RWPE2 (cell line): ENCODE measurements at regions not wholly inside any gene's neighbourhood (a gene's known extent, or its start where the extent isn't known, plus 50 kb on each side); places are given as distances from the start of the nearest gene placed in this dataset.

Experiments
- ATAC-seq: fragments of 200-7000 bp; cut with Tn5 transposase; 3 replicates; pipeline ENCODE4 v1.9.1; 2021; ENCODE audit warnings: low read depth
- DNase-seq: peaks from one replicate; pipeline ENCODE4 v3.0.0-alpha.2; 2020; ENCODE audit warnings: low spot score
- H3K27ac ChIP-seq: fragments of 450-650 bp; 2 replicates; pipeline ENCODE4 v1.5.1; 2017; ENCODE audit warnings: mild to moderate bottlenecking; ENCODE audit not compliant: poor library complexity, severe bottlenecking
- H3K27me3 ChIP-seq: fragments of 250-450 bp; sonication (Bioruptor Pico); 2 replicates; pipeline ENCODE4 v1.5.1; 2021; ENCODE audit warnings: mild to moderate bottlenecking, moderate library complexity; ENCODE audit not compliant: insufficient read depth, poor library complexity, severe bottlenecking
- H3K36me3 ChIP-seq: fragments of 250-450 bp; sonication (Bioruptor Pico); 2 replicates; pipeline ENCODE4 v1.5.1; 2020; ENCODE audit warnings: low read depth, mild to moderate bottlenecking, moderate library complexity
- H3K4me1 ChIP-seq: fragments of 250-450 bp; sonication (Bioruptor Pico); 2 replicates; pipeline ENCODE4 v1.5.1; 2021; ENCODE audit warnings: mild to moderate bottlenecking, moderate library complexity; ENCODE audit not compliant: insufficient read depth, poor library complexity, severe bottlenecking
- H3K4me3 ChIP-seq: fragments of 250-450 bp; sonication (Bioruptor Pico); 2 replicates; pipeline ENCODE4 v1.5.1; 2021; ENCODE audit warnings: mild to moderate bottlenecking, moderate library complexity; ENCODE audit not compliant: severe bottlenecking
- H3K9me3 ChIP-seq: fragments of 250-450 bp; sonication (Bioruptor Pico); 2 replicates; pipeline ENCODE4 v1.5.1; 2021; ENCODE audit warnings: mild to moderate bottlenecking, moderate library complexity; ENCODE audit not compliant: severe bottlenecking
- TF ChIP-seq, protein P1 (sequence below): fragments of 450-650 bp; IDR thresholded peaks from one replicate; pipeline ENCODE4 v1.5.1; 2017; ENCODE audit warnings: mild to moderate bottlenecking, moderate library complexity; ENCODE audit not compliant: poor library complexity, severe bottlenecking

DNA sequence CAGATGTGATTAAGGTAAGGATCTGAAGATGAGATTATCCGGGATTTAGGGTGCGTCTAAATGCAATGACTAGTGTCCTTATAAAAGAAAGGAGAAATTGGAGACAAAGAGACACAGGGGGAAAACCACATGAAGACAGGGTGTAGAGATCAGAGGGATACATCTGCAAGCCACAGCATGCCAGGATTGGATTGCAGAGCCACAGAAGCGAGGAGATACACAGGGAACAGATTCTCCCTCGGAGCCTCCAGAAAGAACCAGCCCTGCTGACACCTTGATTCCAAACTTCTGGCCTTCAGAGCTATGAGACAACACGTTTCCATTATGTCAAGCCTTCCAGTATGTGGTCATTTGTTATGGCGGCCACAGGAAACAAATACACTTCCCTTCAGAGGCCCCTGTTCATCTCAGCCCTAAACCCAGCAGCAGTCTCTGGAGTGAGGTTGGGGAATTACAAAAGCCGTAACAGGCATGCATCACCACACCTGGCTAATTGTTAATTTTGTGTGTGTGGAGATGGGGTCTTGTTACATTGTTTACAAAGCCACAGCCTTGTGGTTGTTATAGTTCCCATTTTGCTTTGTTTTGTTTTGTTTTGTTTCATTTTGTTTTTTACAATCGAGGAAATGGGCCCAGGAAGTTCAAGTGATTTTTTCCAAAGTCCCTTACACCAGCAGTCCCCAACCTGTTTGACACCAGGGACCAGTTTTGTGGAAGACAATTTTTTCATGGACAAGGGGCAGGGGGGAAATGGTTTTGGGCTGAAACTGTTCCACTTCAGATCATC, 51.6 kb upstream of the LYRM9 start:
- DNase-seq (no peak), ATAC-seq (no peak)
- TF ChIP-seq, protein P1, sequence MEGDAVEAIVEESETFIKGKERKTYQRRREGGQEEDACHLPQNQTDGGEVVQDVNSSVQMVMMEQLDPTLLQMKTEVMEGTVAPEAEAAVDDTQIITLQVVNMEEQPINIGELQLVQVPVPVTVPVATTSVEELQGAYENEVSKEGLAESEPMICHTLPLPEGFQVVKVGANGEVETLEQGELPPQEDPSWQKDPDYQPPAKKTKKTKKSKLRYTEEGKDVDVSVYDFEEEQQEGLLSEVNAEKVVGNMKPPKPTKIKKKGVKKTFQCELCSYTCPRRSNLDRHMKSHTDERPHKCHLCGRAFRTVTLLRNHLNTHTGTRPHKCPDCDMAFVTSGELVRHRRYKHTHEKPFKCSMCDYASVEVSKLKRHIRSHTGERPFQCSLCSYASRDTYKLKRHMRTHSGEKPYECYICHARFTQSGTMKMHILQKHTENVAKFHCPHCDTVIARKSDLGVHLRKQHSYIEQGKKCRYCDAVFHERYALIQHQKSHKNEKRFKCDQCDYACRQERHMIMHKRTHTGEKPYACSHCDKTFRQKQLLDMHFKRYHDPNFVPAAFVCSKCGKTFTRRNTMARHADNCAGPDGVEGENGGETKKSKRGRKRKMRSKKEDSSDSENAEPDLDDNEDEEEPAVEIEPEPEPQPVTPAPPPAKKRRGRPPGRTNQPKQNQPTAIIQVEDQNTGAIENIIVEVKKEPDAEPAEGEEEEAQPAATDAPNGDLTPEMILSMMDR = no peak
- Histone ChIP-seq H3K27ac (no peak overlapping the region), H3K4me1 (peaks cover 6% of the 10 kb centered on the region), H3K36me3 (no peaks in the 10 kb centered on the region), H3K4me3 (no peak overlapping the region), H3K9me3 (no peaks in the 10 kb centered on the region), H3K27me3 (no peaks in the 10 kb centered on the region)

DNA sequence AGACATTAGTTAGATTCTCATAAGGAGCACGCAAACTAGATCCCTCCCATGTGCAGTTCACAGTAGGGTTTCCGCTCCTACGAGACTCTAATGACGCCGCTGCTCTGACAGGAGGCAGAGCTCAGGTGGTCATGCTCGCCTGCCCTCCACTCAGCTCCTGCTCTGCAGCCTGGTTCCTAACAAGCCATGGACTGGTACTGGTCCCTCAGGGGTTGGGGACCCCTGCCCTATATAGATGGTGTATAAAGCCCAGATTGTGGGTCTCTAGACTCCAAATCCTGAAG, 52.1 kb upstream of the LYRM9 start:
- Histone ChIP-seq H3K36me3 (no peaks in the 10 kb centered on the region), H3K4me1 (peaks cover 6% of the 10 kb centered on the region), H3K27me3 (no peaks in the 10 kb centered on the region), H3K27ac (no peak overlapping the region), H3K4me3 (no peak overlapping the region), H3K9me3 (no peaks in the 10 kb centered on the region)
- no peak for DNase-seq
- TF ChIP-seq, protein P1 = no peak
- ATAC-seq = no peak

DNA sequence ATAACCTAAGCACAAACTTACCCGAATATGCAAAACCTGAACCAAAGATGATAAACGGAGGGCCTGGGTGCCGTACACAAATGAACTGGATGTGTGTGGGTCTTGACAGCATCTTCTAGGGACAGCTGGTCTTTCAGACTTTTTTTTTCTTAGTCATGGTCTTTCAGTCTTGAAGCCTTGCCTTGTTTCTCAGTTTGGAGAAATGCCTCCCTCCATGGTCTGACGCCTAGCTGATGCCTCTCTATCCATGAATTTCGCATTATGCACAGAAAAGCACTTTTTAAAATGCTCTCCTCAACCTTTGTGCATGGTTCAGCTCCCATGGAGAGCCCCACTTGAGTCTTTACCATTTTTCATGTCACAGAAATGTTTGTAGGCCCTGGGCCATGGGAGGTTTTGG, 52.8 kb upstream of the LYRM9 start:
- no peaks in the 10 kb centered on the region for H3K36me3 ChIP-seq
- H3K27ac ChIP-seq = no peak overlapping the region
- TF ChIP-seq, protein P1 = no peak

DNA sequence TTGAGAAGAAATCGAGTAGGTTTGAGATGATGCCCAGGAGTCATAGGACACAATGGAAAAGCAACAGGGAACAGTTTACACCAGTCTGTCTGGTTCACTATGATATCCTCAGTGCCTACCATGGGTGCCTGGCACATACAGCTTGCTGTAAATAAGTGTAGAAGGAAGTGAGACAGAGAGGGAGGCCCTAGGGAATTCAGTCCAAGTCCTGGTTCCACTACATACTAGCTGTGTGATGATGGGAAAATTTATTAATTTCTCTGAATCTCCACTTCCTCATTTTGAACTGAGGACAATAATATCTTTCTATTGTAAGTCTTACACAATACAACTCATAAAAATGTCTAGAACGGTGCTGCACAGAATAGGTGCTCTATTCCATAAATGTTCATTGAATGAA, 53.3 kb upstream of the LYRM9 start:
- TF ChIP-seq, protein P1 = no peak
- no peak for DNase-seq
- H3K4me3 ChIP-seq = no peak overlapping the region
- no peak overlapping the region for H3K27ac ChIP-seq
- H3K4me1 ChIP-seq = peaks cover 6% of the 10 kb centered on the region
- H3K9me3 ChIP-seq = no peaks in the 10 kb centered on the region
- no peaks in the 10 kb centered on the region for H3K36me3 ChIP-seq
- H3K27me3 ChIP-seq = no peaks in the 10 kb centered on the region
- ATAC-seq = no peak

More for the DNA sequence above, 52.8 kb upstream of the LYRM9 start:
- H3K27me3 ChIP-seq = no peaks in the 10 kb centered on the region
- no peak overlapping the region for H3K4me3 ChIP-seq
- peaks cover 6% of the 10 kb centered on the region for H3K4me1 ChIP-seq
- DNase-seq (no peak), ATAC-seq (no peak)
- H3K9me3 ChIP-seq = no peaks in the 10 kb centered on the region

DNA sequence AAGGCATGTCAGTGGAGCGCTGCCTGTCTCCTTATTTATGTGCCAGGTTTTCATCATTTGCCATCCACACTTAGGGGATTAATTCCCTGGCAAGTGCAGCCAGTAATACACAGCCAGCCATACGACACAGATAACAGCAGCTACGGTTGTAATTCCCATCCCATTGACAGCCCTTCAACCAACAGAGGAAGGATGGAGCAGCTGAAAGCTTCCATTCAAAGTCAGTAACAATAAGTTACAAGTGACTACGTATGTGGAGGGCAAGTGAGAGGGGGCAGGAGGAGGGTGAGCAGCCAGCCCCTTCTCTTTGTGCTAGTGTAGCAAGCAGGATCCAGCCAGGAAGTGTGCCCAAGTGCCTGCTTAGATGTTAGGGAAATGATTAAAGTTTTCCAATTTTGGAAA, 53.8 kb upstream of the LYRM9 start:
- DNase-seq = no peak

More for the DNA sequence above, 53.8 kb upstream of the LYRM9 start:
- Histone ChIP-seq H3K4me1 (peaks cover 6% of the 10 kb centered on the region), H3K9me3 (no peaks in the 10 kb centered on the region), H3K36me3 (no peaks in the 10 kb centered on the region), H3K4me3 (no peak overlapping the region), H3K27me3 (no peaks in the 10 kb centered on the region), H3K27ac (no peak overlapping the region)
- ATAC-seq = no peak
- TF ChIP-seq, protein P1 = no peak
